ENCODE measurements at regions not wholly inside any gene's neighbourhood (a gene's known extent, or its start where the extent isn't known, plus 50 kb on each side); places are given as distances from the start of the nearest gene placed in this dataset.

GRCh38 chr20:60240415-60240814 lies 282.2 kb downstream of the CDH26 start:
- DNase-seq = no peak

GRCh38 chr20:60240986-60241385 lies 282.8 kb downstream of the CDH26 start:
- no peak for DNase-seq

DNA sequence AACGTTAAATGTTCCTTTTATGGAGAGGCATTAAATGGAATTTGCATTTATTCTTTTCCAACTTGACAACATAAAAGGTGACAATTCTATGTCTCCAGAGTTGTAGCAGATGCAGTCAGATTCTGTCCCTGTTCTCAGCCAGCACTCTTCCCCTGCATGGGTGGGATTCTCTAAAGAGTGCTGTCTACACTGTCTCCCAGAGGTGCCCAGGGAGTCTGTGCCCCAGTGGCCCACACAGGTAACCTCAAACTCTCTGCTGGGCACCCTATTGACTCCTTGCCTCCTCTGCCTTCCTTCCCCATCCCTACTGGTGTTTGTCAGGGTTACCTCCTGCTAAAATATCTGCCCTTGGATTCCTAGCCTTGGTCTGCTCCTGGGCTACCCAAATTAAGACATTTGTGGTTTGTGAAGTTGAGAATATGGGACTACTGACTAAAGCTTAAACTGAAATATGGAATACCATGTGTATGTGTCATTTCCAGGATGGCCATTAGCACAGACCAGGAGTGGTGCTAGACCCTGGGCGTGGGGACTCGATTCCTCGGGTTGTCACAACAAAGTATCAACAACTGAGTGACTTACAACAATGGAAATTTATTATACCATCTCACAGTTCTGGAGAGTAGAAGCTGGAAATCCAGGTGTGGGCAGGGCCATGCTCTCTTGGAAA lies 284.7 kb downstream of the CDH26 start:
- DNase-seq = no peak

- no peak for DNase-seq
Observed at GRCh38 chr20:60244373-60245146, 286.3 kb downstream of the CDH26 start.

- no peak for DNase-seq
Observed at GRCh38 chr20:60246751-60247150, 288.5 kb downstream of the CDH26 start.

DNA sequence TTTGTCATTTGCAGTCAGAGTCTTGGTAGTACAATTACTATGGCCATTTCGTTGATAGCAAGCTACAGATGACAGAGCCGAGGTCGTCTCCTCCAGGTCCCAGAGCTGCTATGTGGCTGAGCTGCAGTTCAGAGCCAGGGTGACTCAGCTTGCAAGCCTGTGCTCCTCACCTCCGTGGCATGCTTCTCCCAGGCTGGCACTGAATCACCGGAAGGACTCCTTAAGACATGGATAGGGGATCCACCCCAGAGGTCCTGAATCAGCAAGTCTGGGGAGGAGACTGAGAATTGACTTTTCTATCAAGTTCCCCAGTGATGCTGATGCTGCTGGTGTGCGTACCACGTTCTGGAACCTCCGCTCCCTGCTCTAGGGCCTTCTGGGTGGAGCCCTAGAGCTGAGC lies 291.2 kb downstream of the CDH26 start:
- peak in 1 of 56 donors; percentile 4 for DNase-seq

- DNase-seq = no peak
Observed at GRCh38 chr20:60250251-60250650, 292.0 kb downstream of the CDH26 start.

DNA sequence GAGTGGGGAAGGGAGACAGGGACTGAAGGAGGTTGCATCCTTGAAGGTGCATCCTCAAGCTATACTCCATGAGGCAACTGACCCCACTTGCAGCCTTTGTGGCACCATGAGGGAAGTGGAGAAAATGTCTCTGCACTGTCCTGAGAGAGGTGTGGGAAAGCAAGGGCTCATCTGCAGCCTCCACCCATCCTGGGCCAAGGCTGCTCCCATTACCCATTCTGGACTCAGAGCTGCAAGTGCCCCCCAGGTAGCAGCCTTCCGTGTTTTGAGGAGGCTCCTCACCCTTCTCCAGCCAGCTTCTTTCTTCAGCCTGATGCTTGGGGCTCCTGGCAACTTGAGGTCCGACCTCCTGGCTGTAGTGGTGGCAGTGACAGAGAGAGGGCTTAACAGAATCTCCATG lies 294.6 kb downstream of the CDH26 start:
- DNase-seq = no peak

DNA sequence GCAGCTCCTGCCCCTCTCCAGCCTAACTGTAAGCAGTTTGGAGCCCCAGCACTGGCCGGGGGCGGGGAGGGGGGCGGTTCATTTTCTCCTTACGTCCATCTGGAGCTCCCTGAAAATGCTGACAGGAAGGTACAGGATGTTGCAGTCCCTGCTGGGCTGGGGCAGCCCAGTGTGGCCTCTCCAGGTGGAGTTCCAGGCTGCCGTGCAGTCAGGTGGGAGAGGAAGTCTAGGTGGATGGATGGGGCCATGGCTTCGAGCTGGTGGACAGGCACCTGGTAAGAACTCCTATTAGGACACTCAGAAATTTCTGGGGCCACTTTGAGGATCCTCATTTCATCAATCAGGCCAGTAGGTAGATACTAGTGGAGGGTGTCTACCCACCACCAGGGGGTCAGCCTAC lies 295.2 kb downstream of the CDH26 start:
- no peak for DNase-seq

DNA sequence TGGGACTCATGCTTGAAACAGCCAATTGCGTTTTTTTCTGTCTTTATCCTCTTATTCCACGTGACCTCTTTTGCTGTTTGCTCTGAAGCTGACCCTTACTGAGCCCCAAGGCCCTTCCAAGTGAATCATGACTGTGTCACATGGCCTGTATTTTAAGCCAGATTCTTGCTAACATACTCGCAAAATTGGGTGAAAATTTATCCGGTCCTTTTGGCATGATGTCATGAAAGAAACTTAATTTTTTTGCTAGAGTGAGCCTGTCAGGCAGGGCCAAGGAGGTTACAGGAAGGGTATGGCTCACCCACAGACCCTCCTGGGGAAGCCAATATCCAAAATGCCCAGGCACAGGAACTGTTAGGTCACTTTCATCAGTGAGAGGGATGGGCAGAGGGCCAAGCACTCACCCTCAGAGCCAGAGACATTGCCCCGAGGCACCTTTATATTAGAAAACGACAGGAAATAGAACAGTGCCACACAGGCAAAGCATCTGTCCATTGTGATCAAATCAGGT lies 296.7 kb downstream of the CDH26 start:
- DNase-seq = no peak

GRCh38 chr20:60255415-60255814 lies 297.2 kb downstream of the CDH26 start:
- no peak for DNase-seq

DNA sequence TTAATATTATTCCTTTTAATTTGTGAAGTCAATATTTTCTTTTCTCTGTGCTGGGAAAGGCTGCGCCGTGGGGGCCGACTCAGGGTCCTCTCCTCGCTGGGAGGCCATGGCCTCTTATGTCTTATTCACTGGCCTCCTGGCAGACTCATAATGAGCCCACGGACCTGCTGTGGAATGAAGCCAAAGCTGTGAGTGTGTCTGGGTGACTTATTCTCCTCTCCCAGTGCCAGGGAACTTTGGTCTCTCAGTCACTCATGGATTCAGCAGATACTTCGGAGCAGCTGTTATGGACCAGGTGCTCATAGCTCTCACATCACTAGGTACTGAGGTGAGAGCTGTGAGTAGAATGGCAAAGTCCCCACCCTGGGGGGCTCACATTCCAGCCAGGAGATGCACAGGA lies 297.6 kb downstream of the CDH26 start:
- DNase-seq = no peak

DNA sequence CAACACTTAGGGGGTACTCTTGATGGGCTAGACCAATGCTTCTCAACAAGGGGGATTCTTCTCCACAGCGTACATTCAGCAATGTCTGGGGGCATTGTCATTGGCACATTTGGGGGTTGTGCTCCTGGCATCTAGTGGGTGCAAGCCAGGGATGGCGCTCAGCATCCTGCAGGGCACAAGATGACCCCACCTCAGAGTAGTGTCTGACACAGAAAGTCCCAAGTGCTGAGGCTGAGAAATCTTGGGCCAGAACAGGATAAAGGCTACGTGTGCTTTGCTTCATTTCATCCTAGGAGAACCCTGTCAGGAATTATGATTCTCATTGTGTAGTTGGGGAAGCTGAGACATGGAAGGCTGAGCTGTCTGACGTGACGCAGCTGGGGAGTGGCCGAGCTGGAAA lies 298.6 kb downstream of the CDH26 start:
- no peak for DNase-seq

DNA sequence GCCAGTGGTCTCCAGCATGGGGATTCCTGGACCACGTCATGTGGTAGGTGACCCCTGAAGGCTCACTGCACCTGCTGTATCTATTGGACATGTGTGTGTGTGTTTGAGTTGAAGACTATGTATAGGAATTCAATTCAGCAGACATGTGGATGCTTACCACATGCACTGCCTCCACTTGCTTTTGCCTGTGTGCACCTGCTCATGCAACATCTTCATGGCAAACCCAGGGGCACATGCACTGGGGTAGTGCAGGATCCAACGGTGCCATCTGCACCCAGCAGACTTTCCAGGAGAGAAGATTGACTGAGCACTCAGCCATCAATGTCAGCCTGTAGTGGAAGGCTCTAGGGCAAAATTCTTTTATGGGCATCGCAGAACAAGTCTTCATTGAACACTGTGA lies 299.4 kb downstream of the CDH26 start:
- DNase-seq = no peak

DNA sequence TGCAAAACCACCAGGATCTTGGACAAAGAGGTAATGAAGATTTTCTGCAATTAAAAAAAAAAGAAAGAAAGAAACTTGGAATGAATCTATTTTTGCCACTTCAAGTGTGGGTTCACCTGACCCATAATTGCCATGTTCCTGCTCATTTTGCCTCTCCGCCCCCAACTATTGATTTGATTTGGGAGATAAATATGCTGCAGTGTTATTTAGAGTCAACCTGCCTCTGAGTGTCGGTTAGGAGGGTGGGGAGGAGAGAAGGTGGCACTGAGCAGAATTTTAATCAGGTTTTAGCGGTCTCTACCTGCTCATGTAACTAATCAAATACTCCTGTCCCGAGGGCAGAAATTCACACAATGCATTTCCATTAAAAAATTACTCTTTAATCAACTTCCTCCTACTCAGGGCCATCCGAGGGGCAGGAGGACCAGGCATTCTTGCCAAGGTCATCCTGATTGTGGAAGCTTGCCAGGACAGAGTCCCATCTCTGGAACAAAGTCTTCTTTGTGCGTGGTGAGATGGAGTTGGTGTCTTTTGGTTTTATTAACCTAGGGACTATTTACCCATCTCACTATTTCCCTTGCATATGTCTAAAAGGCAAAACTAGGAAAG lies 300.1 kb downstream of the CDH26 start:
- peak in 1 of 56 donors; percentile 16 for DNase-seq

- no peak for DNase-seq
Observed at GRCh38 chr20:60261333-60261732, 303.1 kb downstream of the CDH26 start.

- peak in 1 of 56 donors; percentile 7 for DNase-seq
Observed at GRCh38 chr20:60262967-60263603, 304.9 kb downstream of the CDH26 start.

GRCh38 chr20:60263725-60264709 lies 305.8 kb downstream of the CDH26 start:
- DNase-seq = peak in 3 of 56 donors; percentile 4 to 10 (median 7)

DNA sequence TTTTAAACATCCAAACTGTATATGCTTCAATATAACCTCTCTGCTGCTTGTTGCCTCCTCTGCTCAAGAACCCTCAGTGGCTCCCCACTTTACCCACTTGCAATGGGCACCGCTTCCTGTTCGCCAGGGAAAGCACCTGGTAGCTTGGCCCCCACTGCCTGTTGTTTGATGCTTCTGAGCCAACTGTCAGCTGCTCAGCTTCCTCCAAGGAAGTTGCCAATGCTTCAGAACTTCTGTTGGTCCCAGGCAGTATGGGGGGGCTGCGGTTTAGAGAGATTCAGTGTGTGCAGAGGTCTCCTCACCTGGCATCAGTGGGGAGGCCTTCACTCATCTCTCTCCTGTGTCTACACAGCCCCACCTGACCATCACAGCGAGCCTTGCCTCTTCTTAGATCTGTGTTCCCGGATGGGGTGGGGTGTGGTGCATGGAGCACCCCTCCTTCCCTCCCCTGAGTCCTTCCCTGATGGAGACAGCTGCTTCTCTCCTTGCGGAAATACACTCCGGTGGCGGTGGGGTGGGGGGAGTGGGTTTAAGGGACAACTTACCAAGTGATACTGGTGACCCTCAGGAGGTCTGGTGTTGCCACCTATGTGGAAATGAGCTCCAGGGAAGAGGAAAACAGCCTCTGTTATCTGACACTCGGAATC lies 308.1 kb downstream of the CDH26 start:
- DNase-seq = no peak

DNA sequence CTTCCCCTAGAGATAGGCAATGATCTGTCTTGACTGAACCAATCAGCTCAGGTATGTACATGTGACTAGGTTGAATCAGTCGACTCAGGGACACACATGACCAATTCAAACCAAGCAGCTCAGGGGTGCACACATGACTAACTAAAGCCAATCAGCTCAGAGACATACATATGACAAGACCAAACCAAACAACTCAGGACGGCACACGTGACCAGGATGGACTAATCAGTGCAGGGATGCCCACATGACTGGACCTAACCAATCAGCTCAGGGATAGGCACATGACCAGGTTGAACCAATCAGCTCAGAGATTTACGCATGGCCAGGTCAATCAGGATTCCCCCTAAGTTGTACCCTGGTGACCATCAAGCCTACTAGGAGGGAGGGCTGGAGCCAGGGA lies 310.3 kb downstream of the CDH26 start:
- DNase-seq = no peak

Measured in nucleus accumbens (tissue), 56 donors.